HG03064 (cell line): ENCODE measurements at regions not wholly inside any gene's neighbourhood (a gene's known extent, or its start where the extent isn't known, plus 50 kb on each side); places are given as distances from the start of the nearest gene placed in this dataset.
A peak's percentile ranks its signal among the peaks of the same experiment; 100 is the strongest.
"Not testable (repeated sequence)": the region's sequence is repeated elsewhere in the genome, so short reads cannot be mapped to it uniquely, and the experiment has no call there.

Source experiments
- ATAC-seq: cut with Tn5 transposase; IDR thresholded peaks from one replicate; pipeline ENCODE4 v1.9.1; 2021; ENCODE audit warnings: low read depth; ENCODE audit not compliant: unreplicated experiment

DNA sequence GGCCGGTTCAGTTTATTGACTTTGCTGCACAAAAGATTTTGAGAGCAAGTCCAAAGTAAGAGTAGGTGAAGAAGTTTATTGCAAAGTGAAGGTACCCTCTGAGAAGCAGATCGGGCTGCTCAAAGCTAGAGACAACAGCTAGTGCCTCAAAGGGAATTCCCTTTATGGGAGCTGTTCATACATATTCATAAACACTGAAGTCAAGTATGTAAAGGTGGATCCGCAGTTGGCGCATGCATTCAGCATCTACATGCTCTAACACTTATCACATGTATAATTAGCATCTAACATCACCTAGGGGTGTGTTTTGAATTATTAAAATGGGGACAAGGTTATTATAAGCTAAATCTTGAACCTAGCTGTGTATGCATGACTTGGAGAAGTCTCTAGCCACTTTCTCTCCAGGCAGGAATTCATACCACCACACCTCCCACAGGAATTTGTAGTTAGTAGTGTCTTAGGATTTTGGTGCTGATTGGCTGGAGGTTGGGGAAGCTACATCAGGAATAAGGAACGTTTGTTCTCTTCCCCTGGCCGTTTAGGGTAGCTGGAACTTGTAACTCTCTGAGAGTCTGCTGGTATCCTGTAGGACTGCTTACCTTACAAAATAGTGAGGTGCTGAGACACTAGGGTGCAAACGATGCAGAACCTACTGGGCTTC, 1633.9 kb downstream of the GRIK2 start:
- no peak for ATAC-seq

DNA sequence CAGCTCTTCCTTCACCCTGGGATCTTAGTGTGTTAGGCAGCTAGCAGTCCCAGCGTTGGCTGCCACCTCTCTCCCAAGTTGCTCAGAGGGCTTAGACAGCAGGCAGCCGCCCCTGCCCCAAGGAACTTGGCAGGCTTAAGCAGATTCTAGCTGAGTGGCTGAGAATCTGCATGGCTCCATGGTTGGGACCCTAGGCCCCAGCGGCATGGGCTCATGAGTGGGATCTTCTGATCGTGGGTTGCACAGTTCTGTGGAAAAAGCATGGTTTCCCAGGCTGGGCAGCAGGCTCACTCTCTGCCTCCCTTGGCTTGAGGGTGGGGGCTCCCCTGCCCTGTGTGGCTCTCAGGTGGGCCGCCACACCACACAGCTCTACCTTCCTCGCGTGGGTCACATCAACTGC, 1624.9 kb downstream of the GRIK2 start:
- ATAC-seq: no peak

DNA sequence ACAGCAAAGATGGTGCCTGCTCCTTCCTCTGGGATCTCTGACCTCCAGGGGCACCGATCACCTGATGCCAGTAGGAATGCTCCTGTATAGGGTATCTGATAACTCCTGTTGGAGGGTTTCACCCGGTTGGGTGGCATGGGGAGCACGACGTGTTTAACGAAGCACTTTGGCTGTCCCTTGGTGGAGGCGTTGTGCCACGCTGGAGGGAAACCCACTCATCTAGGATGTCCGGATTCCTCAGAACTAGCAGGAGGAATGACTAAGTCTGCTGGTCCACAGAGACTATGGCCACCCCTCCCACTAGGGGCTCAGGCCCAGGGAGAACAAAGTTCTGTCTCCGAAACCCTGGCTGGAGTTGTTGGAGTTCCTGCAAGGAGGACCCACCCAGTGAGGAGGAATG, 1624.4 kb downstream of the GRIK2 start:
- no peak for ATAC-seq

DNA sequence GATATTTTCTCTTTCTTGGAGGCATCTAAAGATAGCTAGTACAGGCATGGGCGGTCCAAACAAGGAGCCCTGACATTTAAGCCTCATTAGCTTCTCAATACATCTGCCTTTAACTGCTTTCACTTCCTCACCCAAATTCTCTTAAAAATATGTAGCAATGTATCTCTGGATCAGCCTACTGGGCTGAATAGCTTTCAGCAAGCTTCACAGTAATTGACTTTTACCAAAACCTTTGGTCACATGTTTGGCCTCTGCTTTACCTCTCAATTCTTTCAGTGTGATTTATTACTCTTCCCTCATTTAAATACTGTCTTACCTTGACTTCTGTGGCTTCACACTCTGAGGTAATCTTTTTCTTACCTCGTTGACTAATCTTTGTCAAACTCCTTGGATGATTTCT, 1618.1 kb downstream of the GRIK2 start:
- no peak for ATAC-seq

DNA sequence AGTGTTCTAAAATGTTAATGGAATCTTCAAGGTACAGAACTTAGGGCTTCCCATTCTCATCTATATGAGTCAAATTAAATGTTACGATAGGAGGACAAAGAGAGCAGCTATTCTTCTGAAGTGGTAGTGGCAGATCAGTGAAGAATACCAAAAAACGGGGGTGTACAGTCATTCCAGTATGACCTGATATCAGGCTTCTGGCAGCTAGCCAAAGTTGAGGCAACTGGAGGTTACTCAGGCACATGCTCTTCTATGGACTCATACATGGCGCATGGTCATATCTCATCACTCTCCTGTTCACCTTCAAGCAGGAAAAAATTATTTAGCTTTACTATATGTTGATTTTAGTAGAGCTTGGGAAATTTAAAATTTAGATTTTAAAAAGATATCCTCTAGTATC, 1608.8 kb downstream of the GRIK2 start:
- ATAC-seq: no peak

DNA sequence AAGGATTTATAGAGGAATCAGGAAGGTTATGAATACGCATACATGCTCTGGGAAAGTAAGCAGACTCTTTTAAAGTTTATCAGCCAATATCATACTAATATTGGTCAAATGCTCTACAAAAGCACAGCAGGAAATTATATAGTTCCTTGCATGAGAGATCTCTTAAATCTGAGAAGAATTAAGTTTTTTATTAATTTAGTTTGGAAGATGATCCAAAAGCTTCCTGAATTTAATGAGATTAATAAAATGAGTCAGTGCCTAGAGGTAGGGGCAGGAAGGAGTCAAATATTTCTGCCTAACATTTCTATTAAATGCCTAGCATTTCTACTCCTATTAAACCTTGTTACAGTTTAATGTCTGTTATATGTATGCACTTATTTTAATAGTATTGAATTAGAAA, 1608.2 kb downstream of the GRIK2 start:
- ATAC-seq: no peak

DNA sequence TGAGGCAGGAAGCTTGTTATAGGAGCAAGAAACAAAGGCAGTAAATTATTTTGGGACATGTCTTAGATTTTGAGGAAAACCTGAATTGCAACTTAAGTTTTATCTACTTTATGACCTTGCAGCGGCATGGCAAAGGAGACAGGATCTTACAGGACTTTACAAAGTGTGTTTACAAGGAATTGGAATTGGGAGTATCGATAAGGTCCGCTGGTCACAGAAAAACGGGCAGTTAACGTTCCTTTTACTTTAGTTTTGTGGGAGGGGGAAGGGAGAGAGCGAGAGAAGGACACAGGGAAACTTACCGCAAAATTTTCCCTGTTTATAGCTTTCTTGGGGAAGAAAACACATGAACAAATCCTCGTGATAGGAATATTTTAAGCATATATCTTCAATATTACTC, 1607.2 kb downstream of the GRIK2 start:
- ATAC-seq: no peak

DNA sequence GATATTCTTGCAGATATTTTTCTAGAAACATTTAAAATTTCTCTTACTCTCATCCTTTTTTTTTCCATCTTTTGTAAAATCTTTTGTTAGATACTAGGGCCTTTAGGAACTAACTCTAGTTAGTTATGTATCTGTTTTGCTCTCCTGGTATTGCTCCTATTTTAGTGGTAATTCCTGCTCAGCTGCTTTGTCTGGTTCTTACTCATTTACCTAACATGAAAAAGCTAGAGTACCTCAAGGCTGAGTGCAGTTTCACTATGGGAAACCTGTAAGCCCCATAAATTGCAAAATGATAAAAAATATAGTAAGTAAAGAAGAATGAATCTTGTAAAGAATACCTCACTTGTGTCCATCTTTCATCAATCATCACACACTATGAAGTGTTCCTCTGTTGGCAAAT, 1602.0 kb downstream of the GRIK2 start:
- no peak for ATAC-seq

DNA sequence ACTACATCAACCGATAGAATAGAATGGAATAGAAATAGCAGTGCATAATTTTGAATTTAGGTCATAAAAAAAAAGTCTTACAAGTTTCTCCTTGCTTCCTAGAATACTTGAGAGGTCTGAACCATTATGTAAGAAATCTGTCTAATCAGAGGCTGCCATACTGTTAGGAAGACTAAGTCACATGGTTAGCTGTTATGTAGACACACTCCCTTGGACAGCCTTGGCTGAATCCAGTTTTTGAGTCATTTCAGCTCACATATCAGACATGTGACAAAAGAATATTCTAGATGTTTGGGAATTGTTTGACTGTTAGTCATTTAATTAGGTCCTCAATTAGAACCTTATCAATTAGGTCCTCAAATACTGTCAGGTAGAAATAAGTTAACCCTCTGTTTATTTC, 1601.4 kb downstream of the GRIK2 start:
- ATAC-seq: no peak

DNA sequence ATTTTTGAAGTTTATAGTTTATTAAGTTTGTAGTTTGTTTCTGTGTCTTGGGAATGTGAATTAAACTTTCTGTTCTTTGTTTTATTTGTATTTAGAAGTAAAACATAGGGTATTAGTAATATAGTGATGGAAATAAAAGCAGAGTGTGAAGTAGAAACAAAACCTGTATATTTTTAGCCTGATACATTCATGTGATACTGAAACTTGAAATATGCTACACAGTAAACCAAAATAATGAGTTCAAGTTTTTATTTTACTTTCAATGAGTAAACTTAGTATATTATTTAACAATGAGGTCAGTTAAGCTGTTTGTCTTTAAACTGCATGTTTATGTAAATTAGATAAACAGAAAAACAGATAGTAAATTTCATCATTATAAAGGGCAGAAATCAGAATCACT, 1592.6 kb downstream of the GRIK2 start:
- peak; percentile 83 for ATAC-seq

DNA sequence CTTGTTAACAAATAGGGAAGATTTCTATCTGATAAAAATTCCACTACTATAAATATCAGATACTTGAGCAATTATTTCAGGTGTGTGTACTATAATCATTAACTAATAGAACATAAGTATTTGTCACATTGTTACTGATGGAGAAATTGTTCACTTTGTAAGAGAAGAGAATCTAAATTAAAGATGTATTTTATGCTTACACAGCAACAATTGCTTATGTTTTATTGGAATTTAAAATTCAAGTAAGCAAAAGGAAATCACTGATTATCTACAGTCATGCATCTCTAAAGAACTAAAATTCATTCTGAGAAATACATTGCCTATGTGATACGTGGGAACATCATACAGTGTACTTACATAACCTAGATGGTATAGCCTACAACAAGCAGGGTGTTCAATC, 1590.8 kb downstream of the GRIK2 start:
- no peak for ATAC-seq

DNA sequence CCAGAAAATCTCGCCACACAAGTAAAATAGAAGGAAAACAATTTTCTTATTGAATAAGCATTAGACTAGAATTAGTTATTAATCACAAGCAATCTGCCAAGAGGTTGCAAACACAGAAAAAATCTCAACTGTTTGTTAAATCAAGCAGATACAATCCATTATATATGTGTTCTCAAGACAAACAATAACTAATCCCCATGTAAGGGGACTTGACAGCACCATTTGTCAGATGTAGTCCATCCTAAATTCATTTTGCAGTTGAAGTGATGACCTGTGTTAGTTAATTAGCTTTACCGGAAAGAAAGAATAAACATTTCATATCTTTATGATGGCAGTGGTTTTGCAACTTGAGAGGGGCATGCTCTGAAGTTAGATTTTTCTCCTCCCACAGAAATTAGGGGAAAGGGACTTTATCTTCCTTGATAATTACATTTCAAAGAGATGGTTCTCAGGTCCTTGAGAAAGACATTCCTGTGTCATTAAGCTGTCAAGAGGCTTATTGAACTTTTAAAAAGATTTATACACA, 1588.0 kb downstream of the GRIK2 start:
- ATAC-seq: no peak

DNA sequence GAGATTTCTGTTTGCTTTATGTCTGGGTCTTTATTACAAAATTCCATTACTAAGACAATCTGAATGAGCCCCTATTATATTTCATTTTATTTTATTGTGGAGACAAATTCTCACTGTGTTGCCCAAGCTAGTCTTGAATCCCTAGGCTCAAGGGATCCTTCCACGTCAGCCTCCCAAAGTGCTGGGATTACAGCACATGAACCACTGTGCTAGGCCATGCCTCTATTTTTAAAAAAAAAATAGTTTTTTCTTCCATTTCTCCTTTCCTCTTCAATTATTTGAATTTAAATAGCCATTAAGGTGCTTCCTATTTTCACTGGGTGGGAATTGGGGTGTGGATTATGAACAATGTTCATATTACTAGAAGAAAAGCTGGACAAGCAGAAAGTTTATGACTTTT, 1587.4 kb downstream of the GRIK2 start:
- ATAC-seq: no peak

DNA sequence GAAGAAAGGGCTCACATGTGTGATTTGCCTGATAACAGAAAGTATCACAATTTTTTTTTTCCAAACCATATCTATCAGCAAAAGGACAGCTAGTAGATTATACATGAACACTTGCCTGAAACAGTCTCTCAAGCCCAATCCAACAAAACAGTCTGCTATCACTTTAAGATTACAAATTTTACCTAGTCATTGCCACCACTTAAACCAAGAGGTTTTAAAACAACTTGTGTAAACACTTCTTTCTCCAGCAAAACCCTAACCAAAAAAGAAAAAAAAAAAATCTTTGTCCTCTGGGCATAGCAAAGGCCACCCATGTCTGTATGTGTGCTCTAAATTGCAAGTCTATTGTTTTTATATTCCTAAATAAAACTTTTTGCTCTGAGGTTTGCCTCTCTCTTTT, 1568.4 kb downstream of the GRIK2 start:
- ATAC-seq: no peak

DNA sequence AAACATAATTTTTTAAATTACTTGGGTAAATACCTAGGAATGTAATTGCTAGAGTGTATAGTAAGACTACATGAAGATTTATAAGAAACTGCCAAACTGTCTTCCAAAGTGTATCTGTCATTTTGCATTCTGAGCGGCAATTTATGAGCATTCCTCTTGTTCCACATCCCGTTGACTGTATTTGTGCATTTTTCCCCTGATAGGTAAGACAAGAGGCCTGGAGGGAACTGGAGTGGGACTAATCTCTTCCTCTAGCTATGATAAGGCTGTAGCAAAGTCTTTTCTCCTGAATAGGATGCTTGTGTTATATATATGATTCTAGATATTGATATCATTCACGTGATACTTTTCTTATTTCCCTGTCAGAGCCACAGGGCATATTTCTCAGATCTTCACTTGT, 1557.5 kb downstream of the GRIK2 start:
- no peak for ATAC-seq

DNA sequence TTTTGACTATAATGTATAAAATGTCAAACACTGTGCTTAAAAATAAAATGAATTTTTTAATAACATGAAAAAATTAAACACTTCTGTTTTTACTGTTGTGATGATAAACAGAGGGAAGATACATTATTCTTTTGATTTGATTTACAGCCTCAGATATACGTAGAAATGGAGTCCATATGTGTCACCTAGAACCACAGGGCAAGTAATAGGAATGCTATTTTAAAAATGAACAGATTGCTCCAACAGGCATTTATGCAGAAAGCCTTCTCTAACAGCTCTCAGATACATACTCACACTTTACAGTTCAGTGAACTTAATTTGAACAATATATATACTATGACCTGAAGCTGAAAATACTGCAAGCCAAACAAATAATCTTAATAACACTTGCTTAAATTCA, 1551.0 kb downstream of the GRIK2 start:
- no peak for ATAC-seq

DNA sequence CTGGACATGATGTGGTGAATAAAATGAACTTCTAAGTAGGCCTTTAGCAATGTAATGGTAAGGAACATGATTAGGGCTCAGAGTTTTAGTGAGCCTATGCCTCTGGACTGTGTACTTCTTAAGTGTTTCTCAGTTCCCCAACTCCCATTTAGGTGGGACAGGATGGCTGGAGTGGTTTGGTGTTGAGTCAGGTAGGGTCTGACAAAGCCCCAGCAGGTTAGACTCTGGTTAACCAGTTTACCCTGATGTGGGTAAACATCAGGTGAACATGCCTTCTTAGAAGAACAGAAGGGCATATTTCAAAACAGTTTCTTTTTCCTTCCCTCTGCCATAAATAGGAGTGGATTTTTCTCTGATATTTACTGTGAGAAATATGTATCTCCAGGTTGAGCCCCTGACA, 1548.7 kb downstream of the GRIK2 start:
- no peak for ATAC-seq

DNA sequence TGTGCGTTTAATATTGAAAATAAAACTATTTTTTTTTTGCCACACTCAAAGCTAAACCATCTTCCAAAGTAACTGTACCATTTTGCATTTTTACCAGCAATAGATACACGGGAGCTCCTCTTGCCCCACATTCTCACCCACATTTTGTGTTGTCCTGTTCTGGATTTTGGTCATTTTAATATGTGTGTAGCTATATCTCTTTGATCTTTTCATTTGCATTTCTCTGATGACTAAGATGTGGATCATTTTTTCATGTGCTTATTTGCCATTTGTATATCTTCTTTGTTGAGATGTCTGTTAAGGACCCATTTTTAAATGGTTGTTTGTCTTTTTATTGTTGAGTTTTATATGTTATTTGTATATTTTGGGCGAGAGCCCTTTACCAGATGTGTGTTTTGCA, 1543.5 kb downstream of the GRIK2 start:
- ATAC-seq: no peak

DNA sequence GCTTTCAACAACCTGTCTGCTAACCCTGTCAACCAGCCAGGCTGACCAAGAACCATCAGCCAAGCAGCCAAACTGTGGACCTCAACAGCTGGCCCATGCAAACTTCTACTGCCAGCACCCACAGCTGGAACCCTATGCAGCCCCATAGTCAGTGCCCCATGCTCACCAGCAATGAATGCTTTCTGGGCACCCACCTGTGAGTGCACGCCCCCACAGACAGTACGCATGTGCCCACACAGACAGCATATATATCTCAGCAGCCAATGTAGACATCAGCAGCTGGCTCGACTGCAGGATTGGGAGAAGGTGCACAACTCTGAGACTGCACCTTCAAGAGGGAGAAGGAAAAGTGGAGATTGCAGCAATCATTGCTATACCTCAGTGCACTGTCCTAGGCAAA, 1534.6 kb downstream of the GRIK2 start:
- no peak for ATAC-seq

DNA sequence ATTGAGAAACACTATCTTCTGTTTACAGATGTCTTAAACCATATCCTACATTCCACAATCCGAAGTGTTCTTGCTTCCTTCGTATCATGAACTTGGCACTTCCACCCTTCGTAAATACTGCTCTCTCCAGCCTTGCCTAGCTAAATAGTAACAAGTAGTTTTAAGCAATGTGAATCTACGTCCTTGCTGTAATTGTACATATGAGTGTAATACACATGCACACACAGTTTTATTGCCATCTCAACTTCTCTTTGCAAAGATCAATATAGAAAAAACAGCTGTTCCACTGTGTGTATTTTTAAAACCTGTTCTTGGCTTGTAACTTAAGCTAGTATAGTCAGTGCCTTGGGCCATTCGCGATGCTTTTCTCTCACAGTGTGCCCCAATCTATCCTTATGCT, 1524.7 kb downstream of the GRIK2 start:
- no peak for ATAC-seq

DNA sequence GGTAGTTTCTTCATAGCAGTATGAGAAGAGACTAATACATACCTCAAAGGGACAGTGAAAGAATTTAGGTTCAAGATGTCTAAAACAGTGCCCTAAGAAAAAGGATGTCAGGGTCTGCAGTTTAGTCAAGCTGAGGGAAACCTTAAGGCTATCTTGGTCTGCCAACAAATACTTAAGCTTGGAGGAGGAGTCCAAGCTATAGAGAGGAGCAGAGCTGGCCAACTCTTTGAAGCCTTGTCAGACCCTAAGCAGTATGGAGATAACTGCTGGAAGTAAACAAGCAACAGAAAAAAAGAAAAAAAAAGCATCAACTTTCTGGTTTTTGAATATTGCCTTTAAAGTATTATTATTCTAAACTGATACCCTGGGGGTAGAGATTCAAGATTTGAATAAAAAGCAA, 1518.1 kb downstream of the GRIK2 start:
- ATAC-seq: no peak

DNA sequence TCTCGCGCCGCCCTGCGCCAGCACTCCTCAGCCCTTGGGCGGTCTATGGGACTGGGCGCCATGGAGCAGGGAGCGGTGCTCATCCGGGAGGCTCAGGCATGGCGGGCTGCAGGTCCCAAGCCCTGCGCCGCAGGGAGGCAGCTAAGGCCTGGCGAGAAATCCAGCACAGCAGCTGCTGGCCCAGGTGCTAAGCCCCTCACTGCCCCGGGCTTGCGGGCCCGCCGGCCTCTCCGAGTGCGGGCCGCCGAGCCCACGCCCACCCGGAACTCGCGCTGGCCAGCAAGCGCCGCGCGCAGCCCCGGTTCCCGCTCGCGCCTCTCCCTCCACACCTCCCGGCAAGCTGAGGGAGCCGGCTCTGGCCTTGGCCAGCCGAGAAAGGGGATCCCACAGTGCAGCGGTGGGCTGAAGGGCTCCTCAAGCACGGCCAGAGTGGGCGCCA, 1517.2 kb downstream of the GRIK2 start:
- ATAC-seq: not testable (repeated sequence)

DNA sequence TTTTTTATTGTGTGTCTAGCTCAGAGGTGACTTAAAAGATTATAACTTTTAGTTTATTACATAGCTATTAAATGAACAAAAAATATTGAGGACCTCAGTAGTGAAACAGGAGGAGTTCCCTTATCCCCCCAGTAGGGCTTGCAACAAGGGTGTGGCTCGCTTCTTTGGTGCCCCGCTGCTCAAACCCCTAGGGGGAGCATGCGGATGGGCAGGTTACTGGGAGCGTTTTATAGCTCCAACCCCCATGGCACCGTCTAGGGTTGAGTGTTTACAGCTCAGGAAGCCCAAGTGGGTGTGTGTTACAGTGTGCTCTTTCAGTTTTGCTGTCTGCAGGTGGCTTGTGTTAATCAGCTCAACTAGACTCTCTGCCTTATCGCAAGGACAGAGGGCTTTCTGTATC, 1513.7 kb downstream of the GRIK2 start:
- ATAC-seq: no peak
